Naive thymus-derived CD4-positive, alpha-beta T cell (primary cell): ENCODE measurements at regions not wholly inside any gene's neighbourhood (a gene's known extent, or its start where the extent isn't known, plus 50 kb on each side); places are given as distances from the start of the nearest gene placed in this dataset.
"Not testable (repeated sequence)": the region's sequence is repeated elsewhere in the genome, so short reads cannot be mapped to it uniquely, and the experiment has no call there.

ENCODE experiments used
- ATAC-seq: fragments of 150-1000 bp; cut with Tn5 transposase; 2 replicates; pipeline ENCODE4 v1.10.0; 2021; ENCODE audit warnings: mild to moderate bottlenecking, moderate library complexity
- CTCF ChIA-PET: fragments of 350-600 bp; sonication (Branson Sonifier 250); formaldehyde crosslinking; loops from one replicate; lab custom pipeline; 2021; ENCODE audit warnings: antibody characterized with exemption; lab: Charles Lee
- POLR2A ChIA-PET: fragments of 350-600 bp; sonication (Branson Sonifier 250); formaldehyde crosslinking; loops from one replicate; lab custom pipeline; 2021; ENCODE audit warnings: antibody characterized with exemption, inconsistent platforms; lab: Charles Lee
- DNase-seq, 9 donors: peaks; one replicate each; pipeline versions ENCODE4 v3.0.0 to v3.0.0-alpha.2; 2020 to 2022; ENCODE audit warnings: mixed read lengths in 1 of 9
- H3K27ac ChIP-seq: one replicate; pipeline ENCODE4 v1.7.0; 2013; ENCODE audit warnings: mild to moderate bottlenecking, low read depth, low read length, moderate library complexity
- H3K27me3 ChIP-seq, 2 donors: one replicate each; pipeline ENCODE4 v1.7.0; 2013; ENCODE audit warnings: low read length in 2 of 2, mild to moderate bottlenecking in 2 of 2, moderate library complexity in 2 of 2; ENCODE audit not compliant: control insufficient read depth in 2 of 2, insufficient read depth in 2 of 2
- H3K36me3 ChIP-seq, 3 experiments: 1 replicate in 2 of 3; 2 replicates in 1 of 3; pipeline ENCODE4 v1.7.0; 2013; ENCODE audit warnings: low read length in 3 of 3, mild to moderate bottlenecking in 3 of 3, moderate library complexity in 1 of 3; ENCODE audit not compliant: insufficient read depth in 3 of 3, control insufficient read depth in 2 of 3
- H3K4me1 ChIP-seq, 2 donors: one replicate each; pipeline ENCODE4 v1.7.0; 2013; ENCODE audit warnings: low read length in 2 of 2, mild to moderate bottlenecking in 2 of 2, moderate library complexity in 1 of 2; ENCODE audit not compliant: control insufficient read depth in 2 of 2, insufficient read depth in 2 of 2
- H3K4me3 ChIP-seq: 2 replicates; pipeline ENCODE4 v1.7.0; 2013; ENCODE audit warnings: mild to moderate bottlenecking, low read length
- H3K9me3 ChIP-seq, 3 experiments: 1 replicate in 2 of 3; 2 replicates in 1 of 3; pipeline ENCODE4 v1.7.0; 2013; ENCODE audit warnings: low read length in 3 of 3; ENCODE audit not compliant: control insufficient read depth in 2 of 3
- H3K27ac Mint-ChIP-seq, 9 donors: one replicate each; pipeline ENCODE4 v1.8.0; 2020 to 2022; ENCODE audit warnings: mixed read lengths in 9 of 9, mild to moderate bottlenecking in 8 of 9, moderate library complexity in 5 of 9, inconsistent platforms in 2 of 9
- H3K27me3 Mint-ChIP-seq, 5 donors: one replicate each; pipeline ENCODE4 v1.8.0; 2021 to 2022; ENCODE audit warnings: mixed read lengths in 5 of 5, mild to moderate bottlenecking in 1 of 5
- H3K36me3 Mint-ChIP-seq, 5 donors: one replicate each; pipeline ENCODE4 v1.8.0; 2020 to 2022; ENCODE audit warnings: mixed read lengths in 5 of 5, mild to moderate bottlenecking in 3 of 5, inconsistent platforms in 1 of 5
- H3K4me1 Mint-ChIP-seq, 7 donors: one replicate each; pipeline ENCODE4 v1.8.0; 2020 to 2022; ENCODE audit warnings: mixed read lengths in 7 of 7, mild to moderate bottlenecking in 3 of 7, inconsistent platforms in 1 of 7
- H3K4me3 Mint-ChIP-seq, 10 donors: one replicate each; pipeline ENCODE4 v1.8.0; 2020 to 2022; ENCODE audit warnings: mild to moderate bottlenecking in 10 of 10, mixed read lengths in 10 of 10, moderate library complexity in 6 of 10, inconsistent platforms in 2 of 10
- H3K9me3 Mint-ChIP-seq, 11 donors: one replicate each; pipeline ENCODE4 v1.8.0; 2020 to 2022; ENCODE audit warnings: mixed read lengths in 11 of 11, mild to moderate bottlenecking in 4 of 11, inconsistent platforms in 1 of 11, moderate library complexity in 1 of 11
- intact Hi-C, 2 donors: fragments of 100-400 bp; cut with micrococcal nuclease; formaldehyde crosslinking; loops; one replicate each; pipeline ENCODE4 v1.15.1; 2023

DNA sequence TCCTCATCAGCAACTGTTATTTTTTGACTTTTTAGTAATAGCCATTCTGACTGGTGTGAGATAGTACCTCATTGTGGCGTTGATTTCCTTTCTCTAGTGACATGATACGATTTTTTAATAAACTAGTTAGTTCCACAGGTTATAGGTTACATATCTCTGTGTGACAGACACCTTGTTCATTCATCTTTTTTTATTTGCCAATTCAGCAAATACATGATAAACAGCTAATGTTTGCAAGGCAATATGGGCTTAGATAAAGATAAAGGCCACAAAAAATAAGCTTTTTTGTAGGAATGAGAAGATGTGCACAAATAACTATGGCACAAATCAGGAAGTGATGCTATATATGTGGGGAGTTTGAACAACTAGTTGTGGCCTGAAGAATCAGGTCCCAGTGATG, 366.8 kb downstream of the HLX start:
- Mint-ChIP-seq H3K27me3 (peaks cover 2 to 15% (median 5%) of the 10 kb centered on the region in 5 donors), H3K4me3 (no peak overlapping the region), H3K27ac (no peak overlapping the region), H3K9me3 (peaks cover 0 to 3% (median 0%) of the 10 kb centered on the region in 11 donors), H3K36me3 (no peaks in the 10 kb centered on the region), H3K4me1 (peaks cover 0 to 1% (median 0%) of the 10 kb centered on the region in 7 donors)
- no peak overlapping the region for H3K4me3 ChIP-seq
- intact Hi-C loops, result no loop called here
- POLR2A ChIA-PET, result no interaction called here
- no peaks in the 10 kb centered on the region for H3K4me1 ChIP-seq
- CTCF ChIA-PET, result no interaction called here
- H3K27ac ChIP-seq, result no peak overlapping the region
- ATAC-seq (no peak), DNase-seq (no peak)
- H3K9me3 ChIP-seq, result no peaks in the 10 kb centered on the region
- no peaks in the 10 kb centered on the region for H3K27me3 ChIP-seq
- H3K36me3 ChIP-seq, result no peaks in the 10 kb centered on the region

DNA sequence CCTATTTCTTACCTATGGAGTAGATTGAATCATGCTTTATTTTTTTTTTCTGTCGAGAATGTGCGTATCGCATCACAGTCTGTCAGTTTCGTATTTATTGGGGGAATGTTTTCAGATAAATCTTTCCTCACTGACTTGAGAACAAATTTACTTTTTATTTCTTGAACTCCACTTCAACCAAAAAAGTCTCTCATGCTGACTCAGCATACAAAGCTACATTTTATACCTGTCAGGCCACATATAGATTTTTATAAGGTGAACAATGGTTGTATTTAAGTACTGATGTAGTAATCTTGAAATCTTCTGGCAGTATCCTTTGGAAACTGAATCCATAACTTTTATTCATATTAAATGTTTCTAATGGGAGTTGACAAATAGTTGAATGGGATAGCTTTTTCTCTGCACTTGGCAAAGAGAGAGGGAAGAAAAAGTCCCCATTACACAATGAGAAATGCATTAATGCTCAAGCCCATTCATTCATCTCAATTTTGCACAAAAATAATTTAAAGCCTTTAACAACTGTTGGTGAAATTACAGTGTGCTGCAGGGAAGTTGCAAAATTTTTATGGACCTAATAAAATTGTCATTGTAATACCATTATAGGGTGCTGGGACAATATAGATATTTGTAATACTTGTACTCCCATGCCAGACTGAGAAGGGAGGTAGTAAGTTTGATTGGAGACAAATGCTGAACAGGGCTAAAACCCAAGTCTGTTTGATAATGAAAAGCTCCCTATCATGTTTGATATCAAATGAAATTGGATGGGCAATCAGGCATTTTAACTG, 367.6 kb downstream of the HLX start:
- POLR2A ChIA-PET, result no interaction called here
- ATAC-seq (no peak), DNase-seq (no peak)
- H3K27ac ChIP-seq, result no peak overlapping the region
- peaks cover 0 to 1% (median 0%) of the 10 kb centered on the region in 7 donors for H3K4me1 Mint-ChIP-seq
- H3K9me3 Mint-ChIP-seq, result peaks cover 0 to 3% (median 0%) of the 10 kb centered on the region in 11 donors
- H3K27me3 ChIP-seq, result peaks cover 0 to 3% of the 10 kb centered on the region in 2 donors
- intact Hi-C loops, result no loop called here
- H3K9me3 ChIP-seq, result no peaks in the 10 kb centered on the region
- peaks cover 2 to 15% (median 9%) of the 10 kb centered on the region in 5 donors for H3K27me3 Mint-ChIP-seq
- H3K27ac Mint-ChIP-seq, result no peak overlapping the region
- H3K4me1 ChIP-seq, result no peaks in the 10 kb centered on the region
- H3K36me3 Mint-ChIP-seq, result no peaks in the 10 kb centered on the region
- CTCF ChIA-PET, result no interaction called here
- no peaks in the 10 kb centered on the region for H3K36me3 ChIP-seq
- H3K4me3 ChIP-seq, result no peak overlapping the region
- H3K4me3 Mint-ChIP-seq, result no peak overlapping the region

DNA sequence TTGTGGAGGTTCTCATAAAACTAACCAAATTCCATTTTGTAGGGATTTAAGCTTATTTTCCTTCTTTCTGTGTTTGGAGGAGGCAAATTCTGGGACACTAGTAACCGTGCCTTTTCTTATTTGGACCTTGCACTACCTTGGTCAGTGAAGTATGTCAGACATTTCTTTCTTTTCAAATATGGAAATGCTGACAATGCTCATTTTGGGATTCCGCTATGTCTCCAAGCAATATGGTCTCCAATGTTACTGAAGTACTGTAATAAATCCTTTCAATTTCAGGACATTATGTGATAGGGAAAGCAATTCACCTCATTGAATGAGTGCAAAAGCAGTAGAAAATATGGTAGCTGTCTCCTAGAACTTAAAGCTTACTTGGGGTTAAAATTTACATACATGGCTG, 372.3 kb downstream of the HLX start:
- H3K36me3 Mint-ChIP-seq, result no peaks in the 10 kb centered on the region
- H3K9me3 Mint-ChIP-seq, result peaks cover 0 to 18% (median 3%) of the 10 kb centered on the region in 11 donors
- no peak for DNase-seq
- no peak overlapping the region for H3K27ac Mint-ChIP-seq
- ATAC-seq, result no peak
- POLR2A ChIA-PET, result no interaction called here
- H3K36me3 ChIP-seq, result no peaks in the 10 kb centered on the region
- H3K4me1 Mint-ChIP-seq, result peaks cover 0 to 3% (median 0%) of the 10 kb centered on the region in 7 donors
- peaks cover 0 to 4% of the 10 kb centered on the region in 2 donors for H3K27me3 ChIP-seq
- H3K4me3 Mint-ChIP-seq, result no peak overlapping the region
- H3K9me3 ChIP-seq, result no peaks in the 10 kb centered on the region
- intact Hi-C loops, result no loop called here
- H3K27me3 Mint-ChIP-seq, result peaks cover 0 to 18% (median 13%) of the 10 kb centered on the region in 5 donors
- no peak overlapping the region for H3K27ac ChIP-seq
- no peak overlapping the region for H3K4me3 ChIP-seq
- H3K4me1 ChIP-seq, result no peaks in the 10 kb centered on the region
- CTCF ChIA-PET, result no interaction called here

DNA sequence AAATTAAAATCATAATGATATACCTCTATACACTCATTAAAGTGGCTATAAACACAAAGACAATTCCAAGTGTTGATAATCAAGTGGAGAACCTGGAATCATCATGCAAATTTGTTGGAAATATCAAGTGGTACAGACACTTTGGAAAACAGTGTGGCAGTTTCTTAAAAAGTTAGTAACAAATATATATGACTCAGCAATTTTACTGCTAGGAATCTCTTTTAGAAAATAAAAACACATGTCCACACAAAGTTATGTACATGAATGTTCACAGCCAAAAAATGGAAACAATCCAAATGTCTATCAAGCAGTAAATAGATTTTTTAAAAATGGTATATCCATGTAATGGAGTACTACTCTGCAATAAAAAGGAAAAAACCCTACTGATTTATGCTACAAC, 375.6 kb downstream of the HLX start:
- H3K36me3 Mint-ChIP-seq, result no peaks in the 10 kb centered on the region
- no peaks in the 10 kb centered on the region for H3K36me3 ChIP-seq
- H3K4me3 Mint-ChIP-seq, result no peak overlapping the region
- H3K27ac ChIP-seq, result no peak overlapping the region
- H3K27me3 ChIP-seq, result peaks cover 0 to 4% of the 10 kb centered on the region in 2 donors
- POLR2A ChIA-PET, result no interaction called here
- no peak overlapping the region for H3K27ac Mint-ChIP-seq
- intact Hi-C loops, result no loop called here
- no peaks in the 10 kb centered on the region for H3K9me3 ChIP-seq
- ATAC-seq (no peak), DNase-seq (no peak)
- CTCF ChIA-PET, result no interaction called here
- peaks cover 0 to 31% (median 11%) of the 10 kb centered on the region in 11 donors for H3K9me3 Mint-ChIP-seq
- H3K27me3 Mint-ChIP-seq, result peaks cover 0 to 15% (median 7%) of the 10 kb centered on the region in 5 donors
- H3K4me1 ChIP-seq, result no peaks in the 10 kb centered on the region
- peaks cover 0 to 5% (median 0%) of the 10 kb centered on the region in 7 donors for H3K4me1 Mint-ChIP-seq
- H3K4me3 ChIP-seq, result no peak overlapping the region

DNA sequence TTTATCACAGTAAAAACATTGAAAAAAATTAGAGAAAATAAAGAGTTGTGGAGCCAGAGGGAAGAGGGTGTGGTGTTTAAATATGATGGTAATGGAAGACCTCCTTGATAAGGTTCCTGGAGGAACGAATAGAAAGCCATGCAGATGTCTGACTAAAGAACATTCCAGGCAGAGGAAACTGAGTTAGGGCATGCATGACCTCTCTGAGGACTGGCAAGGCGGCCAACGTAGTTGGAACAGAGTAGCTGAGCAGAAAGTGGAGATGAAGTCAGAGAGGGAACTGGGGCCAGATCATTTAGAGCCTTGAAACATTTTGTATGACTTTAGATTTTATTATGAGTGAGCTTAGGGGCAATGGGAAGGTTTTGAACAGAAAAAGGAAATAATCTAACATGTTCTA, 377.5 kb downstream of the HLX start:
- Histone ChIP-seq H3K4me1 (no peaks in the 10 kb centered on the region), H3K9me3 (no peaks in the 10 kb centered on the region), H3K4me3 (no peak overlapping the region), H3K27ac (no peak overlapping the region), H3K36me3 (no peaks in the 10 kb centered on the region), H3K27me3 (peaks cover 0 to under 1% of the 10 kb centered on the region in 2 donors)
- Mint-ChIP-seq H3K9me3 (peaks cover 2 to 31% (median 13%) of the 10 kb centered on the region in 11 donors), H3K27me3 (peaks cover 0 to 10% (median 7%) of the 10 kb centered on the region in 5 donors), H3K4me1 (peaks cover 0 to 5% (median 0%) of the 10 kb centered on the region in 7 donors), H3K4me3 (no peak overlapping the region), H3K36me3 (no peaks in the 10 kb centered on the region), H3K27ac (no peak overlapping the region)
- DNase-seq (no peak), ATAC-seq (no peak)
- intact Hi-C loops, result no loop called here
- ChIA-PET CTCF (no interaction called here), POLR2A (no interaction called here)

DNA sequence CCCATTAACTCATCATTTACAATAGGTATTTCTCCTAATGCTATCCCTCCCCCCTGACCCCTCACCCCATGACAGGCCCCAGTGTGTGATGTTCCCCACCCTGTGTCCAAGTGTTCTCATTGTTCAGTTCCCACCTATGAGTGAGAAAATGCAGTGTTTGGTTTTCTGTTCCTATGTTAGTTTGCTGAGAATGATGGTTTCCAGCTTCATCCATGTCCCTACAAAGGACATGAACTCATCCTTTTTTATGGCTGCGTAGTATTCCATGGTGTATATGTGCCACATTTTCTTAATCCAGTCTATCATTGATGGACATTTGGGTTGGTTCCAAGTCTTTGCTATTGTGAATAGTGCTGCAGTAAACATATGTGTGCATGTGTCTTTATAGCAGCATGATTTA, 378.3 kb downstream of the HLX start:
- H3K9me3 Mint-ChIP-seq, result peaks cover 2 to 32% (median 13%) of the 10 kb centered on the region in 11 donors
- peaks cover 0 to 10% (median 5%) of the 10 kb centered on the region in 5 donors for H3K27me3 Mint-ChIP-seq
- H3K27me3 ChIP-seq, H3K9me3 ChIP-seq, H3K4me1 Mint-ChIP-seq, ATAC-seq, H3K4me3 Mint-ChIP-seq, H3K27ac ChIP-seq, H3K36me3 Mint-ChIP-seq, H3K4me1 ChIP-seq, CTCF ChIA-PET, DNase-seq, H3K36me3 ChIP-seq, H3K4me3 ChIP-seq, intact Hi-C loops, POLR2A ChIA-PET, H3K27ac Mint-ChIP-seq: not testable (repeated sequence)

DNA sequence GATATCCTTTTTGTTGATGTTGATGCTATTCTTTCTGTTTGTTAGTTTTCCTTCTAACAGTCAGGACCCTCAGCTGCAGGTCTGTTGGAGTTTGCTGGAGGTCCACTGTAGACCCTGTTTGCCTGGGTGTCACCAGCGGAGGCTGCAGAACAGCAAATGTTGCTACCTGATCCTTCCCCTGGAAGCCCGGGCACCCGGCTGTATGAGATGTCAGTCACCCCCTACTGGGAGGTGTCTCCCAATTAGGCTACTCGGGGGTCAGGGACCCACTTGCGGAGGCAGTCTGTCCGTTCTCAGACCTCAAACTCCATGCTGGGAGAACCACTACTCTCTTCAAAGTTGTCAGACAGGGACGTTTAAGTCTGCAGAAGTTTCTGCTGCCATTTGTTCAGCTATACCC, 383.4 kb downstream of the HLX start:
- DNase-seq, POLR2A ChIA-PET, H3K4me3 Mint-ChIP-seq, H3K36me3 Mint-ChIP-seq, H3K27ac Mint-ChIP-seq, H3K27me3 ChIP-seq, CTCF ChIA-PET, H3K36me3 ChIP-seq, H3K27me3 Mint-ChIP-seq, H3K4me1 ChIP-seq, ATAC-seq, H3K9me3 ChIP-seq, H3K4me3 ChIP-seq, H3K27ac ChIP-seq, H3K4me1 Mint-ChIP-seq: not testable (repeated sequence)
- intact Hi-C loops, result loop anchor here in 1 of 2 donors (1.0 to 10.0 kb wide), 2 partner anchors 173 to 1192 kb away; no protein-coding TSS in a partner anchor
- peaks cover 0 to 28% (median 6%) of the 10 kb centered on the region in 11 donors for H3K9me3 Mint-ChIP-seq
